Transverse colon (tissue), 4 donors: ENCODE measurements at regions not wholly inside any gene's neighbourhood (a gene's known extent, or its start where the extent isn't known, plus 50 kb on each side); places are given as distances from the start of the nearest gene placed in this dataset.

Experiments
- DNase-seq: peaks from one replicate; pipeline ENCODE4 v3.0.0-alpha.2; 2019
- H3K27ac ChIP-seq, 4 donors: fragments of 200-600 bp; sonication (generic); 2 replicates each; pipeline ENCODE4 v1.5.1; 2016 to 2018; ENCODE audit warnings: inconsistent platforms in 4 of 4
- H3K27me3 ChIP-seq: fragments of 200-600 bp; sonication (generic); 2 replicates; pipeline ENCODE4 v1.5.1; 2017; ENCODE audit warnings: inconsistent platforms
- H3K36me3 ChIP-seq, 4 donors: fragments of 200-600 bp; sonication (generic); 2 replicates each; pipeline ENCODE4 v1.5.1; 2017 to 2019; ENCODE audit warnings: inconsistent platforms in 4 of 4
- H3K4me1 ChIP-seq, 4 donors: fragments of 200-600 bp; sonication (generic); 2 replicates each; pipeline ENCODE4 v1.5.1; 2017 to 2020; ENCODE audit warnings: inconsistent platforms in 4 of 4
- H3K4me3 ChIP-seq, 4 donors: fragments of 200-600 bp; sonication (generic); 1 replicate in 1 of 4; 2 replicates in 3 of 4; pipeline versions ENCODE4 v1.5.1 to v1.6.1; 2017 to 2019; ENCODE audit warnings: inconsistent platforms in 4 of 4
- H3K9me3 ChIP-seq, 2 donors: fragments of 200-600 bp; sonication (generic); 2 replicates each; pipeline ENCODE4 v1.5.1; 2017 to 2019; ENCODE audit warnings: inconsistent platforms in 2 of 2
- EP300 ChIP-seq: sonication (generic); formaldehyde crosslinking; IDR thresholded peaks from one replicate; pipeline ENCODE4 v1.6.1; 2017; ENCODE audit warnings: antibody characterized with exemption, low read depth
- POLR2A ChIP-seq: fragments of 450-650 bp; IDR thresholded peaks from one replicate; pipeline ENCODE4 v1.6.1; 2016; ENCODE audit warnings: antibody characterized with exemption, mild to moderate bottlenecking, moderate library complexity
- POLR2AphosphoS5 ChIP-seq, 3 donors: sonication (generic); formaldehyde crosslinking; IDR thresholded peaks; one replicate each; pipeline ENCODE4 v1.6.1; 2016; ENCODE audit warnings: antibody characterized with exemption in 3 of 3
- WGBS, 2 donors: methylation state at CpG; one replicate each; pipeline ENCODE4 v1.1.5; 2018; ENCODE audit warnings: low coverage in 1 of 2; 5-methylcytosine and 5-hydroxymethylcytosine counted together
- in situ Hi-C, 4 donors: fragments of 200-750 bp; cut with MboI; loops; one replicate each; pipeline versions ENCODE4 v1.15.0 to v1.15.1; 2017; ENCODE audit warnings: low sequenced_read_pairs in 3 of 4, low pct_ligation_motif_present in 1 of 4, low pct_unique_long_range_greater_than_20kb in 1 of 4
- intact Hi-C: fragments of 100-400 bp; cut with DNase I; formaldehyde crosslinking; loops from one replicate; pipeline ENCODE4 v1.15.1; 2023; ENCODE audit warnings: low total_unique reads
- TF ChIP-seq, protein P1 (sequence below), 5 experiments: fragments of 200-600 bp in 3 of 5; fragments of 450-650 bp in 2 of 5; sonication (generic) in 3 of 5; IDR thresholded peaks; 1 replicate in 2 of 5; 2 replicates in 3 of 5; pipeline ENCODE4 v1.5.1; 2016 to 2017; ENCODE audit warnings: antibody characterized with exemption in 5 of 5, inconsistent platforms in 3 of 5, mild to moderate bottlenecking in 2 of 5, moderate library complexity in 1 of 5

DNA sequence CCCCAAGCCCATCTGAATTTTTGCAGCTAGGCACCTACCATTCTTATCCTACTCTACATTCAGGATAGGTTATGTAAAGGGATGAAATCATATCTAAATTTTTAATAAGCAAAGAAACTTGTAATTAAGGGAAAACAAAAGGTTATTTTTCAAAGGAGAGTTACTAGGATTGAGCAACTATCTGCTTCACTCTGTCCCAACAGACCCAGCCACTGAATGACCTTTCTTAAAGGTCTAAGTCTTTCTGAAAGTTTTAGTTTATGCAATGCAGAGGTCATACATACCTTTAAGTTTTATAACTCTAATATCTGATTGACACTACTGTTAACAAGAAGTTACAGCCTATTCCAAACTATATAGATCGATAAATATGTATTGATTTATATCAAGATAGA is 209.2 kb upstream of the CTNNB1 start:
- intact Hi-C loops (no loop called here), in situ Hi-C loops (loop anchor here in 1 of 4 donors (25.0 kb wide), 1 partner anchor 403 kb away; no protein-coding TSS in a partner anchor)
- no peaks in the 10 kb centered on the region for H3K4me1 ChIP-seq
- DNase-seq = no peak
- 97 to 100% methylated on average over 1 of the region's 1 CpG for WGBS, 2 donors
- no peaks in the 10 kb centered on the region for H3K36me3 ChIP-seq
- no peak overlapping the region for H3K27ac ChIP-seq
- no peak overlapping the region for H3K4me3 ChIP-seq
- no peaks in the 10 kb centered on the region for H3K27me3 ChIP-seq
- TF ChIP-seq POLR2AphosphoS5 (IDR thresholded peaks at IDR 0.05) (no peak), POLR2A (no peak), EP300 (no peak)
- TF ChIP-seq, protein P1, sequence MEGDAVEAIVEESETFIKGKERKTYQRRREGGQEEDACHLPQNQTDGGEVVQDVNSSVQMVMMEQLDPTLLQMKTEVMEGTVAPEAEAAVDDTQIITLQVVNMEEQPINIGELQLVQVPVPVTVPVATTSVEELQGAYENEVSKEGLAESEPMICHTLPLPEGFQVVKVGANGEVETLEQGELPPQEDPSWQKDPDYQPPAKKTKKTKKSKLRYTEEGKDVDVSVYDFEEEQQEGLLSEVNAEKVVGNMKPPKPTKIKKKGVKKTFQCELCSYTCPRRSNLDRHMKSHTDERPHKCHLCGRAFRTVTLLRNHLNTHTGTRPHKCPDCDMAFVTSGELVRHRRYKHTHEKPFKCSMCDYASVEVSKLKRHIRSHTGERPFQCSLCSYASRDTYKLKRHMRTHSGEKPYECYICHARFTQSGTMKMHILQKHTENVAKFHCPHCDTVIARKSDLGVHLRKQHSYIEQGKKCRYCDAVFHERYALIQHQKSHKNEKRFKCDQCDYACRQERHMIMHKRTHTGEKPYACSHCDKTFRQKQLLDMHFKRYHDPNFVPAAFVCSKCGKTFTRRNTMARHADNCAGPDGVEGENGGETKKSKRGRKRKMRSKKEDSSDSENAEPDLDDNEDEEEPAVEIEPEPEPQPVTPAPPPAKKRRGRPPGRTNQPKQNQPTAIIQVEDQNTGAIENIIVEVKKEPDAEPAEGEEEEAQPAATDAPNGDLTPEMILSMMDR (IDR thresholded peaks at IDR 0.05) = no peak
- H3K9me3 ChIP-seq = no peaks in the 10 kb centered on the region

GRCh38 chr3:40992023-40992422 is 207.3 kb upstream of the CTNNB1 start:
- no peaks in the 10 kb centered on the region for H3K4me1 ChIP-seq
- no peak for DNase-seq
- TF ChIP-seq, protein P1 (IDR thresholded peaks at IDR 0.05) = no peak
- TF ChIP-seq POLR2AphosphoS5 (IDR thresholded peaks at IDR 0.05) = no peak
- TF ChIP-seq EP300 = no peak
- TF ChIP-seq POLR2A = no peak
- in situ Hi-C loops (loop anchor here in 1 of 4 donors (25.0 kb wide), 1 partner anchor 405 kb away; no protein-coding TSS in a partner anchor), intact Hi-C loops (no loop called here)
- H3K36me3 ChIP-seq = no peaks in the 10 kb centered on the region
- no peaks in the 10 kb centered on the region for H3K9me3 ChIP-seq
- no peaks in the 10 kb centered on the region for H3K27me3 ChIP-seq
- H3K27ac ChIP-seq = no peak overlapping the region
- no peak overlapping the region for H3K4me3 ChIP-seq

- WGBS, 2 donors = 10 to 33% methylated on average over 1 of the region's 1 CpG
- no peak for DNase-seq
- Histone ChIP-seq H3K9me3 (no peaks in the 10 kb centered on the region), H3K36me3 (no peaks in the 10 kb centered on the region), H3K27me3 (no peaks in the 10 kb centered on the region), H3K27ac (no peak overlapping the region), H3K4me3 (no peak overlapping the region), H3K4me1 (no peaks in the 10 kb centered on the region)
- intact Hi-C loops (no loop called here), in situ Hi-C loops (loop anchor here in 1 of 4 donors (25.0 kb wide), 1 partner anchor 407 kb away; no protein-coding TSS in a partner anchor)
- no peak for TF ChIP-seq EP300
- TF ChIP-seq POLR2A = no peak
- no peak for TF ChIP-seq POLR2AphosphoS5 (IDR thresholded peaks at IDR 0.05)
- TF ChIP-seq, protein P1 (IDR thresholded peaks at IDR 0.05) = no peak
Measured at GRCh38 chr3:40994611-40995010, 204.7 kb upstream of the CTNNB1 start.

DNA sequence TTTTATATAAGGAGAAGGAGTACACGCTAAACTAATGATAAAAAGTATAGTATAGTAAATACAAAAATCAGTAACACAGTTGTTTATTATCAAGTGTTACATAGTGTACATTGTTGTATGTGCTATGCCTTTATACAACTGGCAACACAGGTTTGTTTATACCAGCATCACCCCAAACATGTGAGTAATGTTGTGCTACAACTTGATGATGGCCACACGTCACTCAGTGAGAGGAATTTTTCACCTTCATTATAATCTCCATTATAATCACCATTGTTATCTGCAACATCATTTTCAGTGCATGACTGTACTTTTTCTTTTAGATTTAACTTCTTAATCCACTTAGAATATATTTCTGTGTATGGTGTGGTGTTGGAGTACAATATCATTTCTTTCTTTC is 204.0 kb upstream of the CTNNB1 start:
- H3K9me3 ChIP-seq = no peaks in the 10 kb centered on the region
- intact Hi-C loops = no loop called here
- H3K4me3 ChIP-seq = no peak overlapping the region
- H3K27me3 ChIP-seq = no peaks in the 10 kb centered on the region
- in situ Hi-C loops = loop anchor here in 1 of 4 donors (25.0 kb wide), 1 partner anchor 408 kb away; no protein-coding TSS in a partner anchor
- no peaks in the 10 kb centered on the region for H3K36me3 ChIP-seq
- 70 to 92% methylated on average over 1 to 2 of the region's 2 CpGs for WGBS, 2 donors
- no peak for TF ChIP-seq POLR2A
- H3K4me1 ChIP-seq = no peaks in the 10 kb centered on the region
- H3K27ac ChIP-seq = no peak overlapping the region
- DNase-seq = no peak

GRCh38 chr3:40996382-40996781 is 202.9 kb upstream of the CTNNB1 start:
- WGBS, 2 donors = 62 to 66% methylated on average over 5 of the region's 5 CpGs
- in situ Hi-C loops = loop anchor here in 1 of 4 donors (25.0 kb wide), 1 partner anchor 409 kb away; no protein-coding TSS in a partner anchor
- Histone ChIP-seq H3K4me1 (no peaks in the 10 kb centered on the region), H3K27me3 (no peaks in the 10 kb centered on the region), H3K9me3 (no peaks in the 10 kb centered on the region), H3K27ac (no peak overlapping the region), H3K36me3 (no peaks in the 10 kb centered on the region), H3K4me3 (no peak overlapping the region)
- TF ChIP-seq POLR2A (no peak), POLR2AphosphoS5 (IDR thresholded peaks at IDR 0.05) (no peak), EP300 (no peak)
- TF ChIP-seq, protein P1 (IDR thresholded peaks at IDR 0.05) = no peak
- DNase-seq = no peak
- intact Hi-C loops = no loop called here
